ENCODE measurements at regions not wholly inside any gene's neighbourhood (a gene's known extent, or its start where the extent isn't known, plus 50 kb on each side); places are given as distances from the start of the nearest gene placed in this dataset.
"Not testable (repeated sequence)": the region's sequence is repeated elsewhere in the genome, so short reads cannot be mapped to it uniquely, and the experiment has no call there.

DNA sequence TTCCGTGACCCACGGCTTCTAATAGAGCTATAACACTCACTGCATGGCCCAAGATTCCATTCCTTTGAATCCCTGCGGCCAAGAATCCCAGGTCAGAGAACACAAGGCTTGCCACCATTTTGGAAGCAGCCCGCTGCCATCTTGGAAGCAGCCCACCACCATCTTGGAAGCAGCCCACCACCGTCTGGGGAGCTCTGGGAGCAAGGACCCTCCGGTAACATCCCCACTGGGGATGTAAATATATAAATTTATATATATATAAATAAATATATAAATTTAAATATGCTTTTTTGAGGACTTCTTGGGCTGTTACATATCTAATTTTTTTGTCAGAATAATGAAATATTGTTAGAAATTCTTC is 122.4 kb downstream of the FAM170A start:
- H3K4me1 Mint-ChIP-seq = no peaks in the 10 kb centered on the region
- H3K9me3 Mint-ChIP-seq = peaks cover 0 to 15% (median 3%) of the 10 kb centered on the region in 9 donors
- H3K27ac Mint-ChIP-seq = peak overlapping the region in 1 of 10 donors; percentile 49
- H3K27me3 Mint-ChIP-seq = peaks cover 0 to 22% (median 2%) of the 10 kb centered on the region in 5 donors
- no peak for DNase-seq
- H3K36me3 Mint-ChIP-seq = no peaks in the 10 kb centered on the region
- no peak overlapping the region for H3K4me3 Mint-ChIP-seq
- POLR2A ChIA-PET = no interaction called here
- no peak for ATAC-seq

GRCh38 chr5:119752921-119753886 is 123.8 kb downstream of the FAM170A start:
- Mint-ChIP-seq H3K4me1 (no peaks in the 10 kb centered on the region), H3K4me3 (no peak overlapping the region), H3K9me3 (peaks cover 0 to 15% (median 3%) of the 10 kb centered on the region in 9 donors), H3K27ac (no peak overlapping the region), H3K36me3 (no peaks in the 10 kb centered on the region), H3K27me3 (peaks cover 0 to 22% (median 2%) of the 10 kb centered on the region in 5 donors)
- ATAC-seq (no peak), DNase-seq (no peak)
- POLR2A ChIA-PET = no interaction called here

DNA sequence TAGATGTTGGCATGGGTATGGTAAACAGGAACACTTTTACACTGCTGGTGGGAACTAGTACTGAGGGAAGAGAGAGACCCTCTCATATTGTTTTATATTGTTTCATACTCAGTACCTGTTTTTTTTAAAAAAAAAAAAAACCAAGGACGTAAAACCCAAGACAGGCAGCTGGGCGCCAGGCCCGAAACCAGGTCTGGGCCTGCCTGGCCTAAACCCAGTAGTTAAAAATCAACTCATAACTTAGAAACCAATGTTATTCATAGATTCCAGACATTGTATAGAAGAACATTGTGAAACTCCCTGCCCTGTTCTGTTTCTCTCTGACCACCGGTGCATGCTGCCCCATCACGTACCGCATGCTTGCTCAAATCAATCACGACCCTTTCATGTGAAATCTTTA is 125.5 kb downstream of the FAM170A start:
- DNase-seq, POLR2A ChIA-PET, H3K27ac Mint-ChIP-seq, H3K4me3 Mint-ChIP-seq, H3K4me1 Mint-ChIP-seq, H3K36me3 Mint-ChIP-seq, ATAC-seq: not testable (repeated sequence)
- H3K9me3 Mint-ChIP-seq = peaks cover 0 to 15% (median 3%) of the 10 kb centered on the region in 9 donors
- H3K27me3 Mint-ChIP-seq = peaks cover 0 to 19% (median 2%) of the 10 kb centered on the region in 5 donors

- Mint-ChIP-seq H3K9me3 (peaks cover 0 to 15% (median 3%) of the 10 kb centered on the region in 9 donors), H3K27me3 (peaks cover 0 to 20% (median 2%) of the 10 kb centered on the region in 5 donors), H3K27ac (no peak overlapping the region), H3K4me1 (no peaks in the 10 kb centered on the region), H3K36me3 (no peaks in the 10 kb centered on the region), H3K4me3 (no peak overlapping the region)
- ATAC-seq = no peak
- no peak for DNase-seq
- POLR2A ChIA-PET = no interaction called here
These were observed 127.9 kb downstream of the FAM170A start for GRCh38 chr5:119757276-119757675.

- H3K36me3 Mint-ChIP-seq, DNase-seq, H3K27ac Mint-ChIP-seq, H3K4me1 Mint-ChIP-seq, ATAC-seq, POLR2A ChIA-PET, H3K4me3 Mint-ChIP-seq, H3K27me3 Mint-ChIP-seq: not testable (repeated sequence)
- peaks cover 0 to 28% (median 7%) of the 10 kb centered on the region in 9 donors for H3K9me3 Mint-ChIP-seq
These were observed 140.6 kb downstream of the FAM170A start for GRCh38 chr5:119769695-119770693.

- ATAC-seq, DNase-seq, H3K4me1 Mint-ChIP-seq, H3K36me3 Mint-ChIP-seq, POLR2A ChIA-PET, H3K27ac Mint-ChIP-seq, H3K4me3 Mint-ChIP-seq, H3K27me3 Mint-ChIP-seq, H3K9me3 Mint-ChIP-seq: not testable (repeated sequence)
These were observed 150.8 kb downstream of the FAM170A start for GRCh38 chr5:119780145-119780544.

DNA sequence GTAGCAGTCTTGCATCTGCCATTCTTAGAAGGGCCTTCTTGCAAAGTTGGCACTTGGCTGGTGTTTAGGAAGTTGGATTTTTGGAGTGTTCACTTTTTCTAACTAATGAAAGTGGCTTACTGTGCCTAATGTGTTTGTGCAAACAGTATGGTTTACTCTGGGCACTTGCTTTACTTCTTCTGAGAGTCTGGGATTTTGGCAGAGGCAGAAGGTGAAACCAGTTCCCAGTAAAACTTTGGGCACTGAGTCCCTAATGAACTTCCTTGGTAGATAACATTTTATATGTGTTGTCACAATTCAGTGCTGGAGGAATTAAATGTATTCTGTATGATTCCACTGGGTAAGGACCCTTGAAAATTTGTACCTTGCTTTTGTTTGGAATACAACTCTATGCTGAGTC is 155.7 kb downstream of the FAM170A start:
- POLR2A ChIA-PET = no interaction called here
- no peaks in the 10 kb centered on the region for H3K36me3 Mint-ChIP-seq
- ATAC-seq = no peak

DNA sequence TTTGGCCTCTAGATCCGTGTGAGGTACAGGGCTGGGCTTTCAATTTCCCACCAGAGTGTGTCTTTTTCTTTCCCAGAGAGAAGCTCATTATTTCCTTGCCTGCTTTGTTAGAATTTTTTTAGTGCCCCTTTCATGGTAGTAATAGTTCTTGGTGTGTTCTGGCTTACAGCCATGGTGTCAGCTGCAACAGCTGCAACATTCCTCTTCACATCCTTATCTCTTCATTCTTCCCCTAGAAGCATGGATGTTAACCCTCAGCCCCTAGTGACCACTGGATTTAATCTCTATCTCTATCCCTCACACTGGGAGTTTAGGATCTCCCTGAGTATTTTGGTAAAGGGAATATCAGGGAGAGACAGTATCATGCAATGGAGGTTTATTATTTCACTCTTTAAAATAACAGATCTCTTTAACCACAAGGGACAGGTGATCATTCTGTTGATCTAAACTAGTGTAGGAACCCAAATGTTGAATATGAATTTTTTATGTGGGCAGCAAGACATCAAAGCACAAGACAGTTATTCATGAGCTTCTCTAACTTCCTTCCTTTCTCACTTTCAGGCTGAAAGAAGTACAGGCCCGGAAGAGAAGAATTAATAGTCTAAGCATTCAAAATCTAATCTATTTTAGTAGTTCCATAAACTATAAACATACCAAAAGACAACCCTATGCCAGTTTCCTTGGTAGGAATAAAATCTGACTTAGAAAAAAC is 160.2 kb downstream of the FAM170A start:
- POLR2A ChIA-PET = no interaction called here
- Mint-ChIP-seq H3K4me3 (no peak overlapping the region), H3K27ac (no peak overlapping the region), H3K4me1 (peaks cover 0 to 2% (median 0%) of the 10 kb centered on the region in 4 donors), H3K9me3 (peaks cover 0 to 6% (median 2%) of the 10 kb centered on the region in 9 donors), H3K36me3 (no peaks in the 10 kb centered on the region), H3K27me3 (peaks cover 0 to 13% (median 0%) of the 10 kb centered on the region in 5 donors)
- DNase-seq = no peak
- no peak for ATAC-seq

More for the DNA sequence above, 155.7 kb downstream of the FAM170A start:
- H3K27me3 Mint-ChIP-seq = peaks cover 0 to 13% (median 0%) of the 10 kb centered on the region in 5 donors
- peaks cover 0 to 2% (median 0%) of the 10 kb centered on the region in 4 donors for H3K4me1 Mint-ChIP-seq
- H3K27ac Mint-ChIP-seq = no peak overlapping the region
- peaks cover 0 to 6% (median 2%) of the 10 kb centered on the region in 9 donors for H3K9me3 Mint-ChIP-seq
- DNase-seq = no peak
- H3K4me3 Mint-ChIP-seq = no peak overlapping the region

GRCh38 chr5:119792161-119792799 is 162.9 kb downstream of the FAM170A start:
- H3K9me3 Mint-ChIP-seq = peaks cover 0 to 6% (median 2%) of the 10 kb centered on the region in 9 donors
- no peak for DNase-seq
- ATAC-seq = no peak
- H3K27ac Mint-ChIP-seq = no peak overlapping the region
- POLR2A ChIA-PET = no interaction called here
- no peak overlapping the region for H3K4me3 Mint-ChIP-seq
- H3K4me1 Mint-ChIP-seq = peaks cover 0 to 2% (median 0%) of the 10 kb centered on the region in 4 donors
- H3K27me3 Mint-ChIP-seq = peaks cover 0 to 10% (median 0%) of the 10 kb centered on the region in 5 donors
- H3K36me3 Mint-ChIP-seq = no peaks in the 10 kb centered on the region

DNA sequence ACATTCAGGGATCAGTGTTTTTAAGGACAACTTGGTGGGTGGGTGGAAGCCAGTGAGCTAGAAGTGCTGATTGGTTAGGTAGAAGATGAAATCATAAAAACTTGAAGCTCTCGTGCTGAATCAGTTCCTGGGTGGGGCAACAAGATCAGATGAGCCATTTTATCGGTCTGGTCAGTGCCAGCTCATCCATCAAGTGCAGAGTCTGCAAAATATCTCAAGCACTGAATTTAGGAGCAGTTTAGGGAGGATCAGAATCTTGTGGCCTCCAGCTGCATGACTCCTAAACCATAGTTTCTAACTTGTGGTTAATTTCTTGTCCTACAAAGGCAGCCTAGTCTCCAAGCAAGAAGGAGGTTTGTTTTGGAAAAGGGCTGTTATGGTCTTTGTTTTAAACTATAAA is 166.4 kb downstream of the FAM170A start:
- H3K36me3 Mint-ChIP-seq = no peaks in the 10 kb centered on the region
- H3K4me3 Mint-ChIP-seq = no peak overlapping the region
- H3K27me3 Mint-ChIP-seq = peaks cover 0 to 2% (median 0%) of the 10 kb centered on the region in 5 donors

DNA sequence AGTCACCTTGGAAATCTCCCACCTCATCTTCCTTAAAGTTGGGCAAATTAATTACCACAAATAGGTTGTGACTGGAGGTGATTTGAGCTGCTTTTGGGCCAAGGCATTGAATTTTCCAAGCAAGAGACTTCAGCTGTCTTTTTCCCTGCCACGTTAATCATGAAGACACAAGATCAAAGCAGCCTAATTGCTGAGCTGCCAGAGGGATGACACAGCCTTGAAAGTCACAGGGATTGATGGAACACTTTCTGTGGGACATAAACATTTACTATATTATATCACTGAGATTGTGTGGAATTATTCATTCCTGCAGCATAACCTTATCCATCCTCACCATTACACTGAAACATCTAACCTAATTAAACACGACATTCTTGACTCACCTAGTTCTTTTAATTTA is 172.2 kb downstream of the FAM170A start:
- H3K4me1 Mint-ChIP-seq = no peaks in the 10 kb centered on the region
- H3K4me3 Mint-ChIP-seq = no peak overlapping the region
- H3K36me3 Mint-ChIP-seq = no peaks in the 10 kb centered on the region
- no peak for DNase-seq
- no peak for ATAC-seq
- no peak overlapping the region for H3K27ac Mint-ChIP-seq
- peaks cover 0 to 3% (median 0%) of the 10 kb centered on the region in 5 donors for H3K27me3 Mint-ChIP-seq
- POLR2A ChIA-PET = no interaction called here
- peaks cover 0 to 35% (median 4%) of the 10 kb centered on the region in 9 donors for H3K9me3 Mint-ChIP-seq

More for the DNA sequence above, 166.4 kb downstream of the FAM170A start:
- no peak overlapping the region for H3K27ac Mint-ChIP-seq
- peaks cover 0 to 8% (median 3%) of the 10 kb centered on the region in 9 donors for H3K9me3 Mint-ChIP-seq
- no peaks in the 10 kb centered on the region for H3K4me1 Mint-ChIP-seq
- ATAC-seq (no peak), DNase-seq (no peak)
- POLR2A ChIA-PET = no interaction called here

- H3K27me3 Mint-ChIP-seq = peaks cover 0 to 2% (median 1%) of the 10 kb centered on the region in 5 donors
- peaks cover 10 to 40% (median 20%) of the 10 kb centered on the region in 9 donors for H3K9me3 Mint-ChIP-seq
- H3K27ac Mint-ChIP-seq = no peak overlapping the region
- DNase-seq (no peak), ATAC-seq (no peak)
- H3K4me1 Mint-ChIP-seq = no peaks in the 10 kb centered on the region
- no peak overlapping the region for H3K4me3 Mint-ChIP-seq
- peaks cover 0 to 14% (median 1%) of the 10 kb centered on the region in 3 donors for H3K36me3 Mint-ChIP-seq
- POLR2A ChIA-PET = no interaction called here
These were observed 178.7 kb downstream of the FAM170A start for GRCh38 chr5:119808024-119808423.

Data from naive thymus-derived CD8-positive, alpha-beta T cell (primary cell).